EL (cell line): ENCODE measurements at regions not wholly inside any gene's neighbourhood (a gene's known extent, or its start where the extent isn't known, plus 50 kb on each side); places are given as distances from the start of the nearest gene placed in this dataset.

ENCODE experiments used
- DNase-seq: peaks from one replicate; pipeline ENCODE4 v3.0.0-alpha.2; 2016

GRCh38 chr3:79844176-79844575, 76.4 kb upstream of the ROBO1 start:
- no peak for DNase-seq

GRCh38 chr3:79843180-79843579, 75.4 kb upstream of the ROBO1 start:
- DNase-seq: no peak

- DNase-seq: no peak
Measured at GRCh38 chr3:79835701-79836100, 67.9 kb upstream of the ROBO1 start.

GRCh38 chr3:79824166-79824565, 56.4 kb upstream of the ROBO1 start:
- DNase-seq: no peak

- no peak for DNase-seq
Measured at GRCh38 chr3:79822076-79822475, 54.3 kb upstream of the ROBO1 start.

- no peak for DNase-seq
Measured at GRCh38 chr3:79820089-79820488, 52.3 kb upstream of the ROBO1 start.

- DNase-seq: no peak
Measured at GRCh38 chr3:79818015-79818414, 50.2 kb upstream of the ROBO1 start.
